Keratinocyte (primary cell): ENCODE measurements at regions not wholly inside any gene's neighbourhood (a gene's known extent, or its start where the extent isn't known, plus 50 kb on each side); places are given as distances from the start of the nearest gene placed in this dataset.
A peak's percentile ranks its signal among the peaks of the same experiment; 100 is the strongest.

Experiments
- DNase-seq: peaks from one replicate; pipeline ENCODE4 v3.0.0-alpha.2; 2011; ENCODE audit warnings: low read depth, missing footprints, low spot score
- FAIRE-seq: peaks from 2 replicates; lab custom pipeline; 2011; peaks lifted over from hg19 to GRCh38; lab: Jason Lieb, UNC
- H2AFZ ChIP-seq: 2 replicates; pipeline ENCODE4 v1.6.0; 2012; ENCODE audit warnings: low read length, control low read depth, inconsistent platforms; ENCODE audit not compliant: control insufficient read depth
- H3K27ac ChIP-seq: 2 replicates; pipeline ENCODE4 v1.5.1; 2011; ENCODE audit warnings: low read length; ENCODE audit not compliant: control insufficient read depth, insufficient read depth
- H3K27me3 ChIP-seq: 3 replicates; pipeline ENCODE4 v1.6.0; 2011; ENCODE audit warnings: low read length; ENCODE audit not compliant: control insufficient read depth, insufficient read depth; ENCODE audit errors: extremely low read depth
- H3K36me3 ChIP-seq, 2 experiments: 2 replicates in 1 of 2; 3 replicates in 1 of 2; pipeline ENCODE4 v1.5.1; 2011; ENCODE audit warnings: low read length in 2 of 2, mild to moderate bottlenecking in 1 of 2; ENCODE audit not compliant: control insufficient read depth in 2 of 2, insufficient read depth in 2 of 2; ENCODE audit errors: extremely low read depth in 1 of 2
- H3K4me1 ChIP-seq: 3 replicates; pipeline ENCODE4 v1.5.1; 2011; ENCODE audit warnings: low read length; ENCODE audit not compliant: control insufficient read depth, insufficient read depth; ENCODE audit errors: extremely low read depth
- H3K4me2 ChIP-seq: 3 replicates; pipeline ENCODE4 v1.6.0; 2011; ENCODE audit warnings: low read depth, low read length; ENCODE audit not compliant: control insufficient read depth, insufficient read depth; ENCODE audit errors: extremely low read depth
- H3K4me3 ChIP-seq, 3 experiments: fragments of 200-600 bp in 1 of 3; sonication (generic) in 1 of 3; 2 replicates in 2 of 3; 3 replicates in 1 of 3; pipeline ENCODE4 v1.5.1; 2011 to 2016; ENCODE audit warnings: low read length in 3 of 3, mild to moderate bottlenecking in 3 of 3, control low read depth in 2 of 3, inconsistent platforms in 1 of 3, low read depth in 1 of 3, mixed read lengths in 1 of 3, mixed run types in 1 of 3, moderate library complexity in 1 of 3; ENCODE audit not compliant: control insufficient read depth in 2 of 3, insufficient read depth in 2 of 3; ENCODE audit errors: extremely low read depth in 1 of 3
- H3K79me2 ChIP-seq: 2 replicates; pipeline ENCODE4 v1.6.0; 2012; ENCODE audit warnings: low read length; ENCODE audit not compliant: control insufficient read depth, insufficient read depth
- H3K9ac ChIP-seq: 3 replicates; pipeline ENCODE4 v1.6.0; 2011; ENCODE audit warnings: low read length; ENCODE audit not compliant: control insufficient read depth, insufficient read depth; ENCODE audit errors: extremely low read depth
- H3K9me1 ChIP-seq: 3 replicates; pipeline ENCODE4 v1.6.0; 2011; ENCODE audit warnings: low read length; ENCODE audit not compliant: control insufficient read depth, insufficient read depth; ENCODE audit errors: extremely low read depth
- H3K9me3 ChIP-seq: 2 replicates; pipeline ENCODE4 v1.5.1; 2012; ENCODE audit warnings: low read depth, low read length; ENCODE audit not compliant: control insufficient read depth
- H4K20me1 ChIP-seq: 3 replicates; pipeline ENCODE4 v1.6.0; 2011; ENCODE audit warnings: low read length; ENCODE audit not compliant: control insufficient read depth, insufficient read depth; ENCODE audit errors: extremely low read depth
- EZH2 ChIP-seq: IDR thresholded peaks from one replicate; pipeline ENCODE4 v1.6.1; 2012; ENCODE audit warnings: inconsistent platforms, mild to moderate bottlenecking, low read length, moderate library complexity
- dilution Hi-C: fragments of 300-500 bp; cut with MboI; formaldehyde crosslinking; loops from one replicate; pipeline ENCODE4 v1.7.0; 2020; ENCODE audit warnings: low sequenced_read_pairs; ENCODE audit not compliant: extremely low pct_ligation_motif_present
- TF ChIP-seq, protein P1 (sequence below), 3 experiments: IDR thresholded peaks in 1 of 3; conservative IDR thresholded peaks in 1 of 3; optimal IDR thresholded peaks in 1 of 3; 2 replicates in 2 of 3; 3 replicates in 1 of 3; pipeline versions ENCODE3 to v1.5.1; 2011; ENCODE audit warnings: low read length in 3 of 3, mild to moderate bottlenecking in 3 of 3, moderate library complexity in 2 of 3, control low read depth in 1 of 3, inconsistent platforms in 1 of 3; ENCODE audit not compliant: insufficient read depth in 2 of 3; ENCODE audit errors: extremely low read depth in 1 of 3

- dilution Hi-C loops: no loop called here
- Histone ChIP-seq H3K9ac (no peak overlapping the region), H4K20me1 (no peaks in the 10 kb centered on the region), H3K4me2 (no peak overlapping the region), H3K4me3 (no peak overlapping the region), H3K9me3 (no peaks in the 10 kb centered on the region), H3K9me1 (no peaks in the 10 kb centered on the region), H3K4me1 (no peaks in the 10 kb centered on the region), H2AFZ (no peak overlapping the region), H3K79me2 (no peaks in the 10 kb centered on the region), H3K27ac (no peak overlapping the region), H3K36me3 (no peaks in the 10 kb centered on the region), H3K27me3 (no peaks in the 10 kb centered on the region)
- DNase-seq (no peak), FAIRE-seq (no peak)
- TF ChIP-seq, protein P1, sequence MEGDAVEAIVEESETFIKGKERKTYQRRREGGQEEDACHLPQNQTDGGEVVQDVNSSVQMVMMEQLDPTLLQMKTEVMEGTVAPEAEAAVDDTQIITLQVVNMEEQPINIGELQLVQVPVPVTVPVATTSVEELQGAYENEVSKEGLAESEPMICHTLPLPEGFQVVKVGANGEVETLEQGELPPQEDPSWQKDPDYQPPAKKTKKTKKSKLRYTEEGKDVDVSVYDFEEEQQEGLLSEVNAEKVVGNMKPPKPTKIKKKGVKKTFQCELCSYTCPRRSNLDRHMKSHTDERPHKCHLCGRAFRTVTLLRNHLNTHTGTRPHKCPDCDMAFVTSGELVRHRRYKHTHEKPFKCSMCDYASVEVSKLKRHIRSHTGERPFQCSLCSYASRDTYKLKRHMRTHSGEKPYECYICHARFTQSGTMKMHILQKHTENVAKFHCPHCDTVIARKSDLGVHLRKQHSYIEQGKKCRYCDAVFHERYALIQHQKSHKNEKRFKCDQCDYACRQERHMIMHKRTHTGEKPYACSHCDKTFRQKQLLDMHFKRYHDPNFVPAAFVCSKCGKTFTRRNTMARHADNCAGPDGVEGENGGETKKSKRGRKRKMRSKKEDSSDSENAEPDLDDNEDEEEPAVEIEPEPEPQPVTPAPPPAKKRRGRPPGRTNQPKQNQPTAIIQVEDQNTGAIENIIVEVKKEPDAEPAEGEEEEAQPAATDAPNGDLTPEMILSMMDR (optimal IDR thresholded peaks at IDR 0.05 in 1 of 3, IDR thresholded peaks at IDR 0.05 in 1 of 3, conservative IDR thresholded peaks at IDR 0.05 in 1 of 3; ENCODE audit: extremely low read depth in 1 of 3, insufficient read depth in 2 of 3, low read length in 3 of 3): peak in 2 of 3 experiments; percentile 16 to 20
- TF ChIP-seq EZH2: no peak
These were observed 1586.4 kb upstream of the SPRY2 start for GRCh38 chr13:81927347-81927746.

- no peaks in the 10 kb centered on the region for H3K4me1 ChIP-seq
- no peak overlapping the region for H3K9ac ChIP-seq
- DNase-seq (no peak), FAIRE-seq (no peak)
- no peak overlapping the region for H3K4me2 ChIP-seq
- H3K79me2 ChIP-seq: no peaks in the 10 kb centered on the region
- H3K4me3 ChIP-seq: no peak overlapping the region
- no peaks in the 10 kb centered on the region for H3K36me3 ChIP-seq
- no peak overlapping the region for H3K27ac ChIP-seq
- H4K20me1 ChIP-seq: no peaks in the 10 kb centered on the region
- no peak for TF ChIP-seq EZH2
- TF ChIP-seq, protein P1 (optimal IDR thresholded peaks at IDR 0.05 in 1 of 3, IDR thresholded peaks at IDR 0.05 in 1 of 3, conservative IDR thresholded peaks at IDR 0.05 in 1 of 3; ENCODE audit: extremely low read depth in 1 of 3, insufficient read depth in 2 of 3, low read length in 3 of 3): no peak
- H3K9me3 ChIP-seq: no peaks in the 10 kb centered on the region
- H3K27me3 ChIP-seq: no peaks in the 10 kb centered on the region
- dilution Hi-C loops: no loop called here
- H3K9me1 ChIP-seq: no peaks in the 10 kb centered on the region
- H2AFZ ChIP-seq: no peak overlapping the region
These were observed 1576.9 kb upstream of the SPRY2 start for GRCh38 chr13:81917810-81918209.
